Neural cell (in vitro differentiated cells): ENCODE measurements at regions not wholly inside any gene's neighbourhood (a gene's known extent, or its start where the extent isn't known, plus 50 kb on each side); places are given as distances from the start of the nearest gene placed in this dataset.

Experiments
- H2AFZ ChIP-seq: fragments of 200-600, 300-800 bp; sonication (generic), shearing (Covaris generic); 2 replicates; pipeline ENCODE4 v1.6.0; 2014; ENCODE audit warnings: low read depth, mild to moderate bottlenecking, antibody characterized with exemption, low read length, moderate library complexity
- H3F3A ChIP-seq: fragments of 200-600 bp; shearing (Covaris generic); 2 replicates; pipeline ENCODE4 v1.6.1; 2016; ENCODE audit warnings: mild to moderate bottlenecking, moderate library complexity, mixed read lengths, antibody characterized with exemption, low read length; ENCODE audit not compliant: insufficient read depth, poor library complexity, severe bottlenecking
- H3K27ac ChIP-seq: fragments of 200-600, 300-800 bp; sonication (generic), shearing (Covaris generic); 2 replicates; pipeline ENCODE4 v1.5.1; 2014; ENCODE audit warnings: mild to moderate bottlenecking, low read length, moderate library complexity
- H3K27me3 ChIP-seq: fragments of 300-800, 200-600 bp; sonication (generic), shearing (Covaris generic); 2 replicates; pipeline ENCODE4 v1.6.0; 2014; ENCODE audit warnings: mild to moderate bottlenecking, low read depth, low read length, moderate library complexity; ENCODE audit not compliant: insufficient read depth
- H3K36me3 ChIP-seq: fragments of 300-800, 200-600 bp; sonication (generic), shearing (Covaris generic); 2 replicates; pipeline ENCODE4 v1.5.1; 2014; ENCODE audit warnings: mild to moderate bottlenecking, antibody characterized with exemption, low read length, moderate library complexity; ENCODE audit not compliant: insufficient read depth
- H3K4me2 ChIP-seq: fragments of 300-800, 200-600 bp; sonication (generic), shearing (Covaris generic); 2 replicates; pipeline ENCODE4 v1.6.0; 2014; ENCODE audit warnings: mild to moderate bottlenecking, low read length
- H3K4me3 ChIP-seq: fragments of 300-800, 200-600 bp; sonication (generic), shearing (Covaris generic); 2 replicates; pipeline ENCODE4 v1.5.1; 2014; ENCODE audit warnings: mild to moderate bottlenecking, low read length, moderate library complexity
- H3K79me2 ChIP-seq: fragments of 200-600 bp; shearing (Covaris generic); replicated peaks from 2 replicates; pipeline ENCODE4 v1.6.0; 2014; ENCODE audit warnings: mild to moderate bottlenecking, low read length, moderate library complexity; ENCODE audit not compliant: insufficient read depth
- H3K9ac ChIP-seq: fragments of 300-800, 200-600 bp; sonication (generic), shearing (Covaris generic); 2 replicates; pipeline ENCODE4 v1.6.1; 2016; ENCODE audit warnings: mild to moderate bottlenecking, low read length, mixed read lengths
- H3K9me2 ChIP-seq: fragments of 200-600 bp; shearing (Covaris generic); 2 replicates; pipeline ENCODE4 v1.6.1; 2016; ENCODE audit warnings: mild to moderate bottlenecking, low read length, mixed read lengths; ENCODE audit not compliant: insufficient read depth
- H3K9me3 ChIP-seq: fragments of 200-600, 300-800 bp; sonication (generic), shearing (Covaris generic); 2 replicates; pipeline ENCODE4 v1.6.1; 2016; ENCODE audit warnings: mild to moderate bottlenecking, mixed run types, low read length, moderate library complexity, mixed read lengths
- H4K20me1 ChIP-seq: fragments of 200-600 bp; shearing (Covaris generic); 2 replicates; pipeline ENCODE4 v1.6.1; 2016; ENCODE audit warnings: mild to moderate bottlenecking, mixed run types; ENCODE audit not compliant: insufficient read depth
- EP300 ChIP-seq: fragments of 450-650 bp; conservative IDR thresholded peaks from 2 replicates; pipeline ENCODE4 v1.6.1; 2014; ENCODE audit warnings: antibody characterized with exemption, mild to moderate bottlenecking, moderate library complexity; ENCODE audit not compliant: poor library complexity, severe bottlenecking
- EZH2 ChIP-seq: fragments of 200-600, 300-800 bp; shearing (Covaris generic), sonication (generic); IDR thresholded peaks from 2 replicates; pipeline ENCODE4 v1.6.1; 2014; ENCODE audit warnings: antibody characterized with exemption, low read length, borderline replicate concordance, mild to moderate bottlenecking; ENCODE audit not compliant: insufficient read depth, poor library complexity, severe bottlenecking
- MXI1 ChIP-seq: fragments of 450-650 bp; conservative IDR thresholded peaks from 2 replicates; pipeline ENCODE4 v1.6.1; 2014; ENCODE audit warnings: antibody characterized with exemption, mild to moderate bottlenecking; ENCODE audit not compliant: poor library complexity, severe bottlenecking
- POLR2AphosphoS5 ChIP-seq: IDR thresholded peaks from 2 replicates; pipeline ENCODE4 v1.6.1; 2012
- RAD21 ChIP-seq: fragments of 450-650 bp; conservative IDR thresholded peaks from 2 replicates; pipeline ENCODE4 v1.6.1; 2014; ENCODE audit warnings: antibody characterized with exemption, mild to moderate bottlenecking, moderate library complexity
- SMC3 ChIP-seq: fragments of 450-650 bp; conservative IDR thresholded peaks from 2 replicates; pipeline ENCODE4 v1.6.1; 2014; ENCODE audit warnings: antibody characterized with exemption, mild to moderate bottlenecking, moderate library complexity; ENCODE audit not compliant: poor library complexity
- TAF1 ChIP-seq: IDR thresholded peaks from 2 replicates; pipeline ENCODE4 v1.6.1; 2012; ENCODE audit warnings: low read depth
- TF ChIP-seq, protein P1 (sequence below): fragments of 450-650 bp; IDR thresholded peaks from 2 replicates; pipeline ENCODE4 v1.5.1; 2014; ENCODE audit warnings: antibody characterized with exemption, mild to moderate bottlenecking, moderate library complexity; ENCODE audit not compliant: poor library complexity, severe bottlenecking
- TF ChIP-seq, protein P2 (sequence below): IDR thresholded peaks from 2 replicates; pipeline ENCODE4 v1.6.1; 2012; ENCODE audit warnings: borderline replicate concordance

DNA sequence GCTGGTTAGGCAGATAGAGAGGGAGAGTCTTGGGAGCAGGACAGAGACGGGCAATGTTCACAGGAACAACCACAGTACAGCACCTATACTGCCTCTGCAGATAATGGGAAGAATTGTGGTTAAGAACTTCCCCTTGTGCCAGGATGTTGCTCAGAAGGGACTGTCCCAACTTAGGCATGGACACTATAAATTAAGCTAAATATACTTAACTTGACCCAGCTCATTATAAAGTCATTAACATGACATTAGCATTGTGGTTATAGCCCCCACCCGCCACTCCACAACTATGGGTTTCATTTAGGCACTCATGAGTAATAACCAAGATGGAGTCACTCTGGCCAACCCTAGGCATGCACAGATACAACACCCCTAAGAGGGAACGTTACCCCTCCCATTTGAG lies 310.9 kb upstream of the NRG3 start:
- Histone ChIP-seq H3K27me3 (no peaks in the 10 kb centered on the region), H2AFZ (no peak overlapping the region), H3K9me2 (no peaks in the 10 kb centered on the region), H3K9ac (no peak overlapping the region), H3K4me2 (no peak overlapping the region), H3K27ac (no peak overlapping the region), H3F3A (no peaks in the 10 kb centered on the region), H3K9me3 (no peaks in the 10 kb centered on the region), H3K79me2 (no peaks in the 10 kb centered on the region), H3K36me3 (no peaks in the 10 kb centered on the region), H4K20me1 (no peaks in the 10 kb centered on the region), H3K4me3 (no peak overlapping the region)
- TF ChIP-seq POLR2AphosphoS5 = no peak
- TF ChIP-seq EP300 = no peak
- no peak for TF ChIP-seq MXI1
- TF ChIP-seq TAF1 = no peak
- TF ChIP-seq, protein P1, sequence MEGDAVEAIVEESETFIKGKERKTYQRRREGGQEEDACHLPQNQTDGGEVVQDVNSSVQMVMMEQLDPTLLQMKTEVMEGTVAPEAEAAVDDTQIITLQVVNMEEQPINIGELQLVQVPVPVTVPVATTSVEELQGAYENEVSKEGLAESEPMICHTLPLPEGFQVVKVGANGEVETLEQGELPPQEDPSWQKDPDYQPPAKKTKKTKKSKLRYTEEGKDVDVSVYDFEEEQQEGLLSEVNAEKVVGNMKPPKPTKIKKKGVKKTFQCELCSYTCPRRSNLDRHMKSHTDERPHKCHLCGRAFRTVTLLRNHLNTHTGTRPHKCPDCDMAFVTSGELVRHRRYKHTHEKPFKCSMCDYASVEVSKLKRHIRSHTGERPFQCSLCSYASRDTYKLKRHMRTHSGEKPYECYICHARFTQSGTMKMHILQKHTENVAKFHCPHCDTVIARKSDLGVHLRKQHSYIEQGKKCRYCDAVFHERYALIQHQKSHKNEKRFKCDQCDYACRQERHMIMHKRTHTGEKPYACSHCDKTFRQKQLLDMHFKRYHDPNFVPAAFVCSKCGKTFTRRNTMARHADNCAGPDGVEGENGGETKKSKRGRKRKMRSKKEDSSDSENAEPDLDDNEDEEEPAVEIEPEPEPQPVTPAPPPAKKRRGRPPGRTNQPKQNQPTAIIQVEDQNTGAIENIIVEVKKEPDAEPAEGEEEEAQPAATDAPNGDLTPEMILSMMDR = no peak
- no peak for TF ChIP-seq SMC3
- no peak for TF ChIP-seq EZH2
- TF ChIP-seq, protein P2, sequence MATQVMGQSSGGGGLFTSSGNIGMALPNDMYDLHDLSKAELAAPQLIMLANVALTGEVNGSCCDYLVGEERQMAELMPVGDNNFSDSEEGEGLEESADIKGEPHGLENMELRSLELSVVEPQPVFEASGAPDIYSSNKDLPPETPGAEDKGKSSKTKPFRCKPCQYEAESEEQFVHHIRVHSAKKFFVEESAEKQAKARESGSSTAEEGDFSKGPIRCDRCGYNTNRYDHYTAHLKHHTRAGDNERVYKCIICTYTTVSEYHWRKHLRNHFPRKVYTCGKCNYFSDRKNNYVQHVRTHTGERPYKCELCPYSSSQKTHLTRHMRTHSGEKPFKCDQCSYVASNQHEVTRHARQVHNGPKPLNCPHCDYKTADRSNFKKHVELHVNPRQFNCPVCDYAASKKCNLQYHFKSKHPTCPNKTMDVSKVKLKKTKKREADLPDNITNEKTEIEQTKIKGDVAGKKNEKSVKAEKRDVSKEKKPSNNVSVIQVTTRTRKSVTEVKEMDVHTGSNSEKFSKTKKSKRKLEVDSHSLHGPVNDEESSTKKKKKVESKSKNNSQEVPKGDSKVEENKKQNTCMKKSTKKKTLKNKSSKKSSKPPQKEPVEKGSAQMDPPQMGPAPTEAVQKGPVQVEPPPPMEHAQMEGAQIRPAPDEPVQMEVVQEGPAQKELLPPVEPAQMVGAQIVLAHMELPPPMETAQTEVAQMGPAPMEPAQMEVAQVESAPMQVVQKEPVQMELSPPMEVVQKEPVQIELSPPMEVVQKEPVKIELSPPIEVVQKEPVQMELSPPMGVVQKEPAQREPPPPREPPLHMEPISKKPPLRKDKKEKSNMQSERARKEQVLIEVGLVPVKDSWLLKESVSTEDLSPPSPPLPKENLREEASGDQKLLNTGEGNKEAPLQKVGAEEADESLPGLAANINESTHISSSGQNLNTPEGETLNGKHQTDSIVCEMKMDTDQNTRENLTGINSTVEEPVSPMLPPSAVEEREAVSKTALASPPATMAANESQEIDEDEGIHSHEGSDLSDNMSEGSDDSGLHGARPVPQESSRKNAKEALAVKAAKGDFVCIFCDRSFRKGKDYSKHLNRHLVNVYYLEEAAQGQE = no peak
- TF ChIP-seq RAD21 = no peak

DNA sequence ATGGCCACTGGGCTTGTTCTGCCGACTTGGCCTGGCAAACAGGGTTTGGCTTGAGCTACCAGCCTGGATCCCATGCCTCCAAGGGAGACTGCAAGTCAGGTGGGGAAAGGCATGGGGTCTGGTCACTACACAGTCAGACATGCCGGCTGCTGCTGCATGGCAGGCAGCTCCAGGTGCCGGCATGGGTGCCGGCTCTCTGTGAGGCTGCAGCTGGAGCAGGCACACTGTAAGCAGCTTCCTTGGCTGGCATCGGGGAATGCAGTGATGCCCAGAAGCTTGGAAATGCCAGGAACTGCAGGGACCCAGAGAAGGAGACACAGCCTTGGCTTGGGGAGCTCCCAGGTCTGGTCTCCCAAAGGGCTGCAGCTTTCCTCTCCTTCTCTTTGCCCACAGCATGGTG lies 305.5 kb upstream of the NRG3 start:
- Histone ChIP-seq H3K27ac (no peak overlapping the region), H3K9ac (no peak overlapping the region), H3K9me3 (peaks cover 3% of the 10 kb centered on the region), H3F3A (no peaks in the 10 kb centered on the region), H3K79me2 (no peaks in the 10 kb centered on the region), H3K36me3 (no peaks in the 10 kb centered on the region), H3K4me3 (no peak overlapping the region), H4K20me1 (no peaks in the 10 kb centered on the region), H3K9me2 (no peaks in the 10 kb centered on the region), H2AFZ (no peak overlapping the region), H3K4me2 (no peak overlapping the region), H3K27me3 (no peaks in the 10 kb centered on the region)
- TF ChIP-seq TAF1 (no peak), EP300 (no peak)

DNA sequence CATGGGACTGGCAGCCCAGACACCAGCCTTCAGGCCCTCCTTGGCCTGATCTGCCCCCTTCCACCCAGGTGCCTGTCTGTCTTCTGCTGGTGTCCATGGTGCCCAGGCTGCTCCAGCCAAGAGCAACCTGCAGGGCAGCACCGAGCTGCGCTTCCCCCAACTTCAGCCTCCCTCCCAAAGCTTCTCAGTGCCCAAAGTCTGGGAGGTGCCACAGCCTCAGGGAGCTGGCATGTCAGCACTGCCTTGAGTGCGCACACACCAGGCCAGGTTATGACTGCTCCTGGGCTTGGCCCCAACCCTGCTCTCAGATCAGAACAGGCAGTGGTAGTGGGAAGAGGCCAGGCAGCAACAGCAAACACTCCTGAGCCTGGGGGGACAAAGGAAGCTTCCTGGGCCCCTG lies 304.6 kb upstream of the NRG3 start:
- Histone ChIP-seq H3K9ac (no peak overlapping the region), H3K79me2 (no peaks in the 10 kb centered on the region), H3F3A (no peaks in the 10 kb centered on the region), H4K20me1 (no peaks in the 10 kb centered on the region), H2AFZ (no peak overlapping the region), H3K27ac (no peak overlapping the region), H3K4me3 (no peak overlapping the region), H3K9me3 (peaks cover 3% of the 10 kb centered on the region), H3K9me2 (no peaks in the 10 kb centered on the region), H3K36me3 (no peaks in the 10 kb centered on the region), H3K27me3 (no peaks in the 10 kb centered on the region), H3K4me2 (no peak overlapping the region)
- TF ChIP-seq TAF1 (no peak), EZH2 (no peak), POLR2AphosphoS5 (no peak), MXI1 (no peak), EP300 (no peak), RAD21 (no peak), SMC3 (no peak)
- TF ChIP-seq, protein P1 = no peak
- TF ChIP-seq, protein P2 = no peak
